A172 (cell line): ENCODE measurements at regions not wholly inside any gene's neighbourhood (a gene's known extent, or its start where the extent isn't known, plus 50 kb on each side); places are given as distances from the start of the nearest gene placed in this dataset.

Experiments
- DNase-seq: peaks from one replicate; pipeline ENCODE4 v3.0.0-alpha.2; 2015; ENCODE audit warnings: low spot score

- DNase-seq: no peak
Measured at GRCh38 chr3:30553641-30554316, 52.6 kb upstream of the TGFBR2 start.

GRCh38 chr3:30554317-30554690 is 52.1 kb upstream of the TGFBR2 start:
- no peak for DNase-seq

GRCh38 chr3:30555968-30556367 is 50.4 kb upstream of the TGFBR2 start:
- DNase-seq: no peak
